WTC11 (cell line): ENCODE measurements at regions not wholly inside any gene's neighbourhood (a gene's known extent, or its start where the extent isn't known, plus 50 kb on each side); places are given as distances from the start of the nearest gene placed in this dataset.
A peak's percentile ranks its signal among the peaks of the same experiment; 100 is the strongest.

Experiments
- ATAC-seq: fragments of 200-7000 bp; cut with Tn5 transposase; 2 replicates; pipeline ENCODE4 v1.10.0; 2021; ENCODE audit warnings: mild to moderate bottlenecking, moderate library complexity
- CTCF ChIA-PET: fragments of 300-600 bp; sonication (Branson Sonifier 250); formaldehyde crosslinking; loops from one replicate; lab custom pipeline; 2021; ENCODE audit warnings: antibody characterized with exemption; lab: Charles Lee
- POLR2A ChIA-PET: fragments of 350-600 bp; sonication (Branson Sonifier 250); formaldehyde crosslinking; loops from one replicate; lab custom pipeline; 2021; ENCODE audit warnings: antibody characterized with exemption; lab: Charles Lee
- DNase-seq: peaks from one replicate; pipeline ENCODE4 v3.0.0; 2021; ENCODE audit warnings: low spot score
- H3K27ac Mint-ChIP-seq: 2 replicates; pipeline ENCODE4 v1.8.0; 2021; ENCODE audit warnings: mixed read lengths
- H3K27me3 Mint-ChIP-seq: 2 replicates; pipeline ENCODE4 v1.8.0; 2021; ENCODE audit warnings: low read depth, mild to moderate bottlenecking, moderate library complexity, mixed read lengths
- H3K36me3 Mint-ChIP-seq: 2 replicates; pipeline ENCODE4 v1.8.0; 2021; ENCODE audit warnings: mixed read lengths
- H3K4me1 Mint-ChIP-seq: 2 replicates; pipeline ENCODE4 v1.8.0; 2022; ENCODE audit warnings: mixed read lengths
- H3K4me3 Mint-ChIP-seq: 2 replicates; pipeline ENCODE4 v1.8.0; 2021; ENCODE audit warnings: mild to moderate bottlenecking, moderate library complexity, mixed read lengths
- H3K9me3 Mint-ChIP-seq: 2 replicates; pipeline ENCODE4 v1.8.0; 2021; ENCODE audit warnings: mixed read lengths
- AFF4 ChIP-seq: sonication (generic); formaldehyde crosslinking; IDR thresholded peaks from 2 replicates; pipeline ENCODE4 v1.8.1; 2023; ENCODE audit warnings: mild to moderate bottlenecking, missing genetic modification reagents, borderline replicate concordance
- ATF2 ChIP-seq: sonication (generic); formaldehyde crosslinking; IDR thresholded peaks from 2 replicates; pipeline ENCODE4 v1.8.1; 2022; ENCODE audit warnings: low read depth, missing genetic modification reagents, borderline replicate concordance
- CBFB ChIP-seq: sonication (generic); formaldehyde crosslinking; IDR thresholded peaks from 2 replicates; pipeline ENCODE4 v1.8.1; 2022; ENCODE audit warnings: mild to moderate bottlenecking, low read depth, missing genetic modification reagents
- CDX4 ChIP-seq: fragments of 250-450 bp; sonication (Bioruptor Pico); IDR thresholded peaks from 2 replicates; pipeline ENCODE4 v1.9.0; 2021; ENCODE audit warnings: moderate library complexity, mild to moderate bottlenecking, inconsistent platforms, borderline replicate concordance
- FOXP4 ChIP-seq: sonication (generic); formaldehyde crosslinking; IDR thresholded peaks from 2 replicates; pipeline ENCODE4 v1.8.0; 2022; ENCODE audit warnings: mild to moderate bottlenecking, missing genetic modification reagents
- GABPB1 ChIP-seq: sonication (generic); formaldehyde crosslinking; IDR thresholded peaks from 2 replicates; pipeline ENCODE4 v1.8.1; 2023; ENCODE audit warnings: mild to moderate bottlenecking, missing genetic modification reagents
- GTF2I ChIP-seq: fragments of 250-450 bp; sonication (Bioruptor Pico); conservative IDR thresholded peaks from 2 replicates; pipeline ENCODE4 v1.4.0; 2021; ENCODE audit warnings: mild to moderate bottlenecking
- HMGA2 ChIP-seq: fragments of 250-450 bp; sonication (Bioruptor Pico); IDR thresholded peaks from 2 replicates; pipeline ENCODE4 v1.4.0; 2021; ENCODE audit warnings: mild to moderate bottlenecking, moderate library complexity
- HMGXB4 ChIP-seq: sonication (generic); formaldehyde crosslinking; IDR thresholded peaks from 2 replicates; pipeline ENCODE4 v1.8.1; 2023; ENCODE audit warnings: mild to moderate bottlenecking, moderate library complexity, missing genetic modification reagents
- IRF1 ChIP-seq: sonication (generic); formaldehyde crosslinking; IDR thresholded peaks from 2 replicates; pipeline ENCODE4 v1.8.0; 2023; ENCODE audit warnings: missing genetic modification reagents
- JUN ChIP-seq: sonication (generic); formaldehyde crosslinking; IDR thresholded peaks from 2 replicates; pipeline ENCODE4 v1.8.0; 2023; ENCODE audit warnings: mild to moderate bottlenecking, missing genetic modification reagents
- NR3C1 ChIP-seq: sonication (generic); formaldehyde crosslinking; conservative IDR thresholded peaks from 2 replicates; pipeline ENCODE4 v1.8.1; 2023; ENCODE audit warnings: low read depth, mild to moderate bottlenecking, missing genetic modification reagents
- RORB ChIP-seq: fragments of 250-450 bp; sonication (Bioruptor Pico); IDR thresholded peaks from 2 replicates; pipeline ENCODE4 v1.9.0; 2021; ENCODE audit warnings: mild to moderate bottlenecking
- ZNF121 ChIP-seq: sonication (generic); formaldehyde crosslinking; IDR thresholded peaks from 2 replicates; pipeline ENCODE4 v1.8.0; 2023; ENCODE audit warnings: missing genetic modification reagents
- ZNF671 ChIP-seq: fragments of 250-450 bp; sonication (Bioruptor Pico); IDR thresholded peaks from 2 replicates; pipeline ENCODE4 v1.8.0; 2021; ENCODE audit warnings: mild to moderate bottlenecking
- ZSCAN18 ChIP-seq: fragments of 250-450 bp; sonication (Bioruptor Pico); IDR thresholded peaks from 2 replicates; pipeline ENCODE4 v2.1.2; 2022; ENCODE audit warnings: mild to moderate bottlenecking, moderate library complexity

GRCh38 chr3:23669541-23670255, 136.1 kb upstream of the UBE2E1 start:
- no peak overlapping the region for H3K27ac Mint-ChIP-seq
- CTCF ChIA-PET: no interaction called here
- H3K27me3 Mint-ChIP-seq: peaks cover 17% of the 10 kb centered on the region
- ATAC-seq (no peak), DNase-seq (no peak)
- peaks cover 15% of the 10 kb centered on the region for H3K4me1 Mint-ChIP-seq
- H3K9me3 Mint-ChIP-seq: no peaks in the 10 kb centered on the region
- H3K36me3 Mint-ChIP-seq: no peaks in the 10 kb centered on the region
- no peak for TF ChIP-seq HMGXB4 (CRISPR knock-in tag)
- TF ChIP-seq ZNF121 (CRISPR knock-in tag): no peak
- TF ChIP-seq AFF4 (CRISPR knock-in tag): no peak
- no peak for TF ChIP-seq CDX4 (CRISPR knock-in tag)
- H3K4me3 Mint-ChIP-seq: no peak overlapping the region
- POLR2A ChIA-PET: no interaction called here

GRCh38 chr3:23671851-23672589, 133.7 kb upstream of the UBE2E1 start:
- TF ChIP-seq ZNF671 (CRISPR knock-in tag) (no peak), HMGA2 (CRISPR knock-in tag) (peak; percentile 46; the same call in 1 of the 2 replicates)
- TF ChIP-seq, all 79 proteins: peak for 1
- peak; percentile 62 for DNase-seq
- POLR2A ChIA-PET: interaction anchor here (0.5 to 1.3 kb wide), 3 partner anchors 8 to 138 kb away, joined by 3 to 4 read pairs (median 3); no protein-coding TSS in a partner anchor
- Mint-ChIP-seq H3K4me3 (peak overlapping the region; percentile 62), H3K4me1 (peaks cover 15% of the 10 kb centered on the region), H3K9me3 (no peaks in the 10 kb centered on the region), H3K27ac (no peak overlapping the region), H3K27me3 (peaks cover 17% of the 10 kb centered on the region), H3K36me3 (no peaks in the 10 kb centered on the region)
- CTCF ChIA-PET: interaction anchor here (0.6 to 1.5 kb wide), 4 partner anchors 12 to 194 kb away, joined by 3 to 4 read pairs (median 3); no protein-coding TSS in a partner anchor
- ATAC-seq: peak; percentile 72

- CTCF ChIA-PET: interaction anchor here (1.5 kb wide), 1 partner anchor 193 kb away, joined by 3 read pairs; no protein-coding TSS in a partner anchor
- POLR2A ChIA-PET: no interaction called here
- no peaks in the 10 kb centered on the region for H3K36me3 Mint-ChIP-seq
These were observed 133.1 kb upstream of the UBE2E1 start for GRCh38 chr3:23672628-23673027.

More at GRCh38 chr3:23672628-23673027, 133.1 kb upstream of the UBE2E1 start:
- DNase-seq (no peak), ATAC-seq (no peak)
- Mint-ChIP-seq H3K9me3 (no peaks in the 10 kb centered on the region), H3K4me3 (no peak overlapping the region), H3K27me3 (peaks cover 17% of the 10 kb centered on the region), H3K27ac (no peak overlapping the region), H3K4me1 (peaks cover 15% of the 10 kb centered on the region)
- TF ChIP-seq ZSCAN18: no peak
- TF ChIP-seq GTF2I (CRISPR knock-in tag): no peak
- no peak for TF ChIP-seq NR3C1 (CRISPR knock-in tag)
- no peak for TF ChIP-seq FOXP4 (CRISPR knock-in tag)
- no peak for TF ChIP-seq ZNF671 (CRISPR knock-in tag)
- TF ChIP-seq RORB (CRISPR knock-in tag): no peak
- TF ChIP-seq ATF2 (CRISPR knock-in tag): no peak
- TF ChIP-seq CBFB: no peak
- TF ChIP-seq JUN (CRISPR knock-in tag): no peak
- TF ChIP-seq IRF1: no peak
- TF ChIP-seq GABPB1 (CRISPR knock-in tag): no peak
